SK-N-SH (cell line): ENCODE measurements at regions not wholly inside any gene's neighbourhood (a gene's known extent, or its start where the extent isn't known, plus 50 kb on each side); places are given as distances from the start of the nearest gene placed in this dataset.

Experiments
- CTCF ChIA-PET: fragments of 300-600, 350-600 bp; formaldehyde crosslinking; extraction: SDS; loops from one replicate; lab custom pipeline; 2021; lab: Yijun Ruan, JAX
- POLR2A ChIA-PET: fragments of 350-600 bp; sonication (Branson Sonifier 250); formaldehyde crosslinking; extraction: SDS; loops from one replicate; lab custom pipeline; 2020; ENCODE audit warnings: antibody characterized with exemption, inconsistent platforms; lab: Yijun Ruan, JAX
- DNase-seq: peaks from one replicate; pipeline ENCODE4 v3.0.0; 2012
- H2AFZ ChIP-seq: fragments of 200-600 bp; sonication (generic); 2 replicates; pipeline ENCODE4 v1.8.1; 2016; ENCODE audit warnings: antibody characterized with exemption, mild to moderate bottlenecking, low read depth
- H3F3A ChIP-seq: fragments of 200-600 bp; sonication (generic); replicated peaks from 2 replicates; pipeline ENCODE3; 2016; ENCODE audit warnings: antibody characterized with exemption, mild to moderate bottlenecking; ENCODE audit not compliant: insufficient read depth
- H3K27ac ChIP-seq, 2 experiments: fragments of 200-500 bp in 1 of 2; fragments of 200-600 bp in 1 of 2; sonication (Bioruptor generic) in 1 of 2; sonication (generic), shearing (Covaris generic) in 1 of 2; 2 replicates each; pipeline versions ENCODE4 v1.5.1 to v1.6.1; 2014 to 2016; ENCODE audit warnings: low read depth in 2 of 2, inconsistent platforms in 1 of 2, low read length in 1 of 2, mild to moderate bottlenecking in 1 of 2, mixed read lengths in 1 of 2
- H3K27me3 ChIP-seq: fragments of 200-600 bp; sonication (generic), shearing (Covaris generic); 2 replicates; pipeline ENCODE4 v1.6.1; 2016; ENCODE audit warnings: mixed run types; ENCODE audit not compliant: insufficient read depth
- H3K36me3 ChIP-seq, 2 experiments: fragments of 200-500 bp in 1 of 2; fragments of 200-600 bp in 1 of 2; sonication (Bioruptor generic) in 1 of 2; sonication (generic) in 1 of 2; replicated peaks in 1 of 2; 2 replicates each; pipeline versions ENCODE3 to v1.5.1; 2014 to 2016; ENCODE audit warnings: low read length in 1 of 2, mild to moderate bottlenecking in 1 of 2; ENCODE audit not compliant: insufficient read depth in 2 of 2, control insufficient read depth in 1 of 2
- H3K4me1 ChIP-seq, 2 experiments: fragments of 200-500 bp in 1 of 2; fragments of 200-600 bp in 1 of 2; sonication (Bioruptor generic) in 1 of 2; sonication (generic), shearing (Covaris generic) in 1 of 2; 2 replicates each; pipeline versions ENCODE4 v1.5.1 to v1.6.1; 2014 to 2016; ENCODE audit warnings: low read depth in 1 of 2, low read length in 1 of 2, mixed run types in 1 of 2; ENCODE audit not compliant: insufficient read depth in 2 of 2, control insufficient read depth in 1 of 2
- H3K4me2 ChIP-seq: fragments of 200-600 bp; sonication (generic), shearing (Covaris generic); 2 replicates; pipeline ENCODE4 v1.6.1; 2017; ENCODE audit warnings: mixed run types
- H3K4me3 ChIP-seq, 2 experiments: fragments of 200-500 bp in 1 of 2; fragments of 200-600 bp in 1 of 2; sonication (Bioruptor generic) in 1 of 2; sonication (generic), shearing (Covaris generic) in 1 of 2; 2 replicates each; pipeline versions ENCODE4 v1.5.1 to v1.8.1; 2014 to 2016; ENCODE audit warnings: low read depth in 2 of 2, inconsistent platforms in 1 of 2, low read length in 1 of 2, mild to moderate bottlenecking in 1 of 2, mixed read lengths in 1 of 2, moderate library complexity in 1 of 2
- H3K79me2 ChIP-seq: fragments of 200-600 bp; sonication (generic); 2 replicates; pipeline ENCODE4 v1.8.1; 2017; ENCODE audit warnings: mild to moderate bottlenecking; ENCODE audit not compliant: insufficient read depth
- H3K9ac ChIP-seq: fragments of 200-600 bp; sonication (generic); 2 replicates; pipeline ENCODE4 v1.6.1; 2017; ENCODE audit warnings: mixed run types
- H3K9me2 ChIP-seq: fragments of 200-600 bp; sonication (generic); 2 replicates; pipeline ENCODE4 v1.6.1; 2017; ENCODE audit warnings: mixed run types
- H3K9me3 ChIP-seq: fragments of 200-600 bp; sonication (generic); 2 replicates; pipeline ENCODE4 v1.6.1; 2017; ENCODE audit warnings: mixed run types, mild to moderate bottlenecking, moderate library complexity
- H4K20me1 ChIP-seq: fragments of 200-600 bp; sonication (generic); 2 replicates; pipeline ENCODE4 v1.6.1; 2017; ENCODE audit warnings: mild to moderate bottlenecking, mixed run types; ENCODE audit not compliant: insufficient read depth
- CHD2 ChIP-seq: fragments of 150-350 bp; IDR thresholded peaks from 2 replicates; pipeline ENCODE4 v1.6.1; 2018; ENCODE audit warnings: low read length; ENCODE audit not compliant: partially characterized antibody
- ELF1 ChIP-seq: IDR thresholded peaks from 2 replicates; pipeline ENCODE4 v1.4.0; 2012
- IRF3 ChIP-seq: fragments of 150-350 bp; IDR thresholded peaks from 2 replicates; pipeline ENCODE4 v1.6.1; 2016; ENCODE audit warnings: mild to moderate bottlenecking, low read depth, low read length
- JUND ChIP-seq: IDR thresholded peaks from 2 replicates; pipeline ENCODE4 v1.4.0; 2012
- MEF2A ChIP-seq: IDR thresholded peaks from 2 replicates; pipeline ENCODE4 v1.4.0; 2012; ENCODE audit warnings: low read depth, borderline replicate concordance
- MXI1 ChIP-seq: IDR thresholded peaks from 2 replicates; pipeline ENCODE4 v1.6.1; 2012; ENCODE audit warnings: mild to moderate bottlenecking, low read depth, low read length, improper control_type of control experiment
- NFIC ChIP-seq: IDR thresholded peaks from 2 replicates; pipeline ENCODE4 v1.4.0; 2012; ENCODE audit warnings: borderline replicate concordance
- RCOR1 ChIP-seq: fragments of 150-350 bp; IDR thresholded peaks from 2 replicates; pipeline ENCODE4 v1.6.1; 2017; ENCODE audit warnings: antibody characterized with exemption, low read length
- RFX5 ChIP-seq: IDR thresholded peaks from 2 replicates; pipeline ENCODE4 v1.6.1; 2012; ENCODE audit warnings: mild to moderate bottlenecking, improper control_type of control experiment, low read length
- SIN3A ChIP-seq: IDR thresholded peaks from 2 replicates; pipeline ENCODE4 v1.6.1; 2012; ENCODE audit warnings: low read depth, mild to moderate bottlenecking, low read length, moderate library complexity, borderline replicate concordance
- TEAD4 ChIP-seq: IDR thresholded peaks from 2 replicates; pipeline ENCODE4 v1.4.0; 2012; ENCODE audit warnings: mild to moderate bottlenecking, borderline replicate concordance; ENCODE audit not compliant: insufficient read depth
- USF1 ChIP-seq: IDR thresholded peaks from 2 replicates; pipeline ENCODE4 v1.4.0; 2012; ENCODE audit warnings: low read depth, borderline replicate concordance
- TF ChIP-seq, protein P1 (sequence below): IDR thresholded peaks from 2 replicates; pipeline ENCODE4 v1.4.0; 2012; ENCODE audit warnings: low read depth, borderline replicate concordance
- TF ChIP-seq, protein P2 (sequence below): fragments of 150-350 bp; IDR thresholded peaks from 2 replicates; pipeline ENCODE4 v1.6.1; 2017; ENCODE audit warnings: antibody characterized with exemption, low read length, low read depth, borderline replicate concordance
- TF ChIP-seq, protein P3 (sequence below): IDR thresholded peaks from 2 replicates; pipeline ENCODE4; 2012
- TF ChIP-seq, protein P4 (sequence below): IDR thresholded peaks from 2 replicates; pipeline ENCODE4 v1.4.0; 2012; ENCODE audit warnings: low read depth

- TF ChIP-seq, protein P1, sequence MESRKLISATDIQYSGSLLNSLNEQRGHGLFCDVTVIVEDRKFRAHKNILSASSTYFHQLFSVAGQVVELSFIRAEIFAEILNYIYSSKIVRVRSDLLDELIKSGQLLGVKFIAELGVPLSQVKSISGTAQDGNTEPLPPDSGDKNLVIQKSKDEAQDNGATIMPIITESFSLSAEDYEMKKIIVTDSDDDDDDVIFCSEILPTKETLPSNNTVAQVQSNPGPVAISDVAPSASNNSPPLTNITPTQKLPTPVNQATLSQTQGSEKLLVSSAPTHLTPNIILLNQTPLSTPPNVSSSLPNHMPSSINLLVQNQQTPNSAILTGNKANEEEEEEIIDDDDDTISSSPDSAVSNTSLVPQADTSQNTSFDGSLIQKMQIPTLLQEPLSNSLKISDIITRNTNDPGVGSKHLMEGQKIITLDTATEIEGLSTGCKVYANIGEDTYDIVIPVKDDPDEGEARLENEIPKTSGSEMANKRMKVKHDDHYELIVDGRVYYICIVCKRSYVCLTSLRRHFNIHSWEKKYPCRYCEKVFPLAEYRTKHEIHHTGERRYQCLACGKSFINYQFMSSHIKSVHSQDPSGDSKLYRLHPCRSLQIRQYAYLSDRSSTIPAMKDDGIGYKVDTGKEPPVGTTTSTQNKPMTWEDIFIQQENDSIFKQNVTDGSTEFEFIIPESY, result no peak
- TF ChIP-seq ELF1 (peak; percentile 34; the same call in 1 of the 2 replicates), IRF3 (no peak), TEAD4 (peak; percentile 57; the same call in 1 of the 2 replicates), MXI1 (no peak), NFIC (peak; percentile 71), RFX5 (no peak), JUND (peak; percentile 96), RCOR1 (no peak), MEF2A (no peak; the same call in 1 of the 2 replicates), SIN3A (0 out of 2 replicates have a peak, but pooled peaks have one; percentile 40), CHD2 (no peak)
- TF ChIP-seq, protein P2, sequence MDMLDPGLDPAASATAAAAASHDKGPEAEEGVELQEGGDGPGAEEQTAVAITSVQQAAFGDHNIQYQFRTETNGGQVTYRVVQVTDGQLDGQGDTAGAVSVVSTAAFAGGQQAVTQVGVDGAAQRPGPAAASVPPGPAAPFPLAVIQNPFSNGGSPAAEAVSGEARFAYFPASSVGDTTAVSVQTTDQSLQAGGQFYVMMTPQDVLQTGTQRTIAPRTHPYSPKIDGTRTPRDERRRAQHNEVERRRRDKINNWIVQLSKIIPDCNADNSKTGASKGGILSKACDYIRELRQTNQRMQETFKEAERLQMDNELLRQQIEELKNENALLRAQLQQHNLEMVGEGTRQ, result no peak
- TF ChIP-seq, protein P3, sequence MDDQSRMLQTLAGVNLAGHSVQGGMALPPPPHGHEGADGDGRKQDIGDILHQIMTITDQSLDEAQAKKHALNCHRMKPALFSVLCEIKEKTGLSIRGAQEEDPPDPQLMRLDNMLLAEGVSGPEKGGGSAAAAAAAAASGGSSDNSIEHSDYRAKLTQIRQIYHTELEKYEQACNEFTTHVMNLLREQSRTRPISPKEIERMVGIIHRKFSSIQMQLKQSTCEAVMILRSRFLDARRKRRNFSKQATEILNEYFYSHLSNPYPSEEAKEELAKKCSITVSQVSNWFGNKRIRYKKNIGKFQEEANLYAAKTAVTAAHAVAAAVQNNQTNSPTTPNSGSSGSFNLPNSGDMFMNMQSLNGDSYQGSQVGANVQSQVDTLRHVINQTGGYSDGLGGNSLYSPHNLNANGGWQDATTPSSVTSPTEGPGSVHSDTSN, result peak; percentile 91
- TF ChIP-seq, protein P4, sequence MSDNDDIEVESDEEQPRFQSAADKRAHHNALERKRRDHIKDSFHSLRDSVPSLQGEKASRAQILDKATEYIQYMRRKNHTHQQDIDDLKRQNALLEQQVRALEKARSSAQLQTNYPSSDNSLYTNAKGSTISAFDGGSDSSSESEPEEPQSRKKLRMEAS, result peak; percentile 26; the same call in 1 of the 2 replicates
Observed at GRCh38 chr11:19660076-19660475, 52.6 kb upstream of the NAV2 start (continued).

- H3K36me3 ChIP-seq, result peaks cover 0 to 12% of the 10 kb centered on the region in 2 experiments
- peaks cover 15% of the 10 kb centered on the region for H4K20me1 ChIP-seq
- no peak overlapping the region for H3K4me2 ChIP-seq
- DNase-seq, result no peak
- TF ChIP-seq JUND (no peak), MEF2A (no peak), USF1 (no peak), NFIC (no peak)
- TF ChIP-seq, all 33 proteins: peak for 0
- Histone ChIP-seq H3K4me3 (no peak overlapping the region), H3K9me2 (no peaks in the 10 kb centered on the region), H2AFZ (no peak overlapping the region), H3K9ac (no peak overlapping the region), H3F3A (peaks cover 9% of the 10 kb centered on the region), H3K9me3 (no peaks in the 10 kb centered on the region), H3K4me1 (peaks cover 0 to 29% of the 10 kb centered on the region in 2 experiments; a peak in 1 of 4 replicates), H3K27ac (peak overlapping the region in 1 of 2 experiments; percentile 61; a peak in 3 of 4 replicates), H3K27me3 (no peaks in the 10 kb centered on the region), H3K79me2 (peaks cover 87% of the 10 kb centered on the region)
- ChIA-PET POLR2A (no interaction called here), CTCF (interaction anchor here (1.5 to 4.6 kb wide), 3 partner anchors 83 to 99 kb away, joined by 5 to 25 read pairs (median 19); no protein-coding TSS in a partner anchor)
Observed at GRCh38 chr11:19659529-19659928, 53.1 kb upstream of the NAV2 start.
